Suprapubic skin (tissue), 4 donors: ENCODE measurements at regions not wholly inside any gene's neighbourhood (a gene's known extent, or its start where the extent isn't known, plus 50 kb on each side); places are given as distances from the start of the nearest gene placed in this dataset.

Experiments
- DNase-seq, 2 donors: peaks; one replicate each; pipeline ENCODE4 v3.0.0-alpha.2; 2019; ENCODE audit warnings: low spot score in 2 of 2
- H3K27ac ChIP-seq: fragments of 200-600 bp; sonication (generic); one replicate; pipeline ENCODE4 v1.5.1; 2019
- H3K27me3 ChIP-seq: fragments of 200-600 bp; sonication (generic); one replicate; pipeline ENCODE4 v1.5.1; 2019
- H3K36me3 ChIP-seq: fragments of 200-600 bp; sonication (generic); one replicate; pipeline ENCODE4 v1.5.1; 2019
- H3K4me1 ChIP-seq: fragments of 200-600 bp; sonication (generic); one replicate; pipeline ENCODE4 v1.5.1; 2019
- H3K4me3 ChIP-seq: fragments of 200-600 bp; sonication (generic); one replicate; pipeline ENCODE4 v1.5.1; 2019; ENCODE audit warnings: mild to moderate bottlenecking
- H3K9me3 ChIP-seq: fragments of 200-600 bp; sonication (generic); one replicate; pipeline ENCODE4 v1.5.1; 2019
- CTCF ChIP-seq, 2 donors: fragments of 200-600 bp in 1 of 2; fragments of 450-650 bp in 1 of 2; sonication (generic) in 1 of 2; IDR thresholded peaks; one replicate each; pipeline ENCODE4 v1.5.1; 2016 to 2019; ENCODE audit warnings: antibody characterized with exemption in 2 of 2, mild to moderate bottlenecking in 1 of 2, moderate library complexity in 1 of 2
- EP300 ChIP-seq: sonication (generic); formaldehyde crosslinking; IDR thresholded peaks from one replicate; pipeline ENCODE4 v1.6.1; 2017; ENCODE audit warnings: antibody characterized with exemption
- POLR2A ChIP-seq, 2 donors: fragments of 450-650 bp; IDR thresholded peaks; one replicate each; pipeline ENCODE4 v1.6.1; 2017; ENCODE audit warnings: antibody characterized with exemption in 2 of 2, mild to moderate bottlenecking in 2 of 2, moderate library complexity in 2 of 2
- POLR2AphosphoS5 ChIP-seq, 3 donors: sonication (generic); formaldehyde crosslinking; IDR thresholded peaks; one replicate each; pipeline ENCODE4 v1.6.1; 2017; ENCODE audit warnings: antibody characterized with exemption in 3 of 3
- WGBS: methylation state at CpG from one replicate; pipeline ENCODE4 v1.1.5; 2018; 5-methylcytosine and 5-hydroxymethylcytosine counted together

- H3K27me3 ChIP-seq: no peaks in the 10 kb centered on the region
- DNase-seq: no peak
- no peaks in the 10 kb centered on the region for H3K4me1 ChIP-seq
- H3K9me3 ChIP-seq: no peaks in the 10 kb centered on the region
- TF ChIP-seq CTCF (IDR thresholded peaks at IDR 0.05): no peak
- no peak for TF ChIP-seq EP300
- no peak for TF ChIP-seq POLR2A (IDR thresholded peaks at IDR 0.05)
- no peak for TF ChIP-seq POLR2AphosphoS5 (IDR thresholded peaks at IDR 0.05)
- no peaks in the 10 kb centered on the region for H3K36me3 ChIP-seq
- no peak overlapping the region for H3K4me3 ChIP-seq
- 67% methylated on average over 4 of the region's 4 CpGs for WGBS
- no peak overlapping the region for H3K27ac ChIP-seq
These were observed 447.5 kb upstream of the RASGEF1B start for GRCh38 chr4:81919223-81919622.

- no peaks in the 10 kb centered on the region for H3K4me1 ChIP-seq
- H3K27ac ChIP-seq: no peak overlapping the region
- no peak overlapping the region for H3K4me3 ChIP-seq
- TF ChIP-seq POLR2AphosphoS5 (IDR thresholded peaks at IDR 0.05) (no peak), POLR2A (IDR thresholded peaks at IDR 0.05) (no peak), CTCF (IDR thresholded peaks at IDR 0.05) (no peak), EP300 (no peak)
- no peaks in the 10 kb centered on the region for H3K27me3 ChIP-seq
- no peaks in the 10 kb centered on the region for H3K9me3 ChIP-seq
- no peaks in the 10 kb centered on the region for H3K36me3 ChIP-seq
- no peak for DNase-seq
- WGBS: 36% methylated on average over 2 of the region's 2 CpGs
These were observed 443.7 kb upstream of the RASGEF1B start for GRCh38 chr4:81915430-81915829.

- TF ChIP-seq POLR2A (IDR thresholded peaks at IDR 0.05): no peak
- Histone ChIP-seq H3K27me3 (no peaks in the 10 kb centered on the region), H3K27ac (no peak overlapping the region), H3K9me3 (no peaks in the 10 kb centered on the region), H3K4me1 (no peaks in the 10 kb centered on the region), H3K4me3 (no peak overlapping the region), H3K36me3 (no peaks in the 10 kb centered on the region)
- no peak for DNase-seq
These were observed 442.9 kb upstream of the RASGEF1B start for GRCh38 chr4:81914623-81915022.

GRCh38 chr4:81913427-81913879 is 441.7 kb upstream of the RASGEF1B start:
- Histone ChIP-seq H3K36me3 (no peaks in the 10 kb centered on the region), H3K4me1 (no peaks in the 10 kb centered on the region), H3K4me3 (no peak overlapping the region), H3K9me3 (no peaks in the 10 kb centered on the region), H3K27me3 (no peaks in the 10 kb centered on the region), H3K27ac (no peak overlapping the region)
- no peak for DNase-seq
- TF ChIP-seq EP300: no peak
- peak in 1 of 2 donors; percentile 64 for TF ChIP-seq CTCF (IDR thresholded peaks at IDR 0.05)
- TF ChIP-seq POLR2A (IDR thresholded peaks at IDR 0.05): no peak
- 19% methylated on average over 12 of the region's 12 CpGs for WGBS

- 73% methylated on average over 1 of the region's 1 CpG for WGBS
- no peaks in the 10 kb centered on the region for H3K4me1 ChIP-seq
- DNase-seq: no peak
- H3K36me3 ChIP-seq: no peaks in the 10 kb centered on the region
- H3K9me3 ChIP-seq: no peaks in the 10 kb centered on the region
- H3K27ac ChIP-seq: no peak overlapping the region
- H3K27me3 ChIP-seq: no peaks in the 10 kb centered on the region
- TF ChIP-seq CTCF (IDR thresholded peaks at IDR 0.05) (no peak), POLR2A (IDR thresholded peaks at IDR 0.05) (no peak), POLR2AphosphoS5 (IDR thresholded peaks at IDR 0.05) (no peak), EP300 (no peak)
- H3K4me3 ChIP-seq: no peak overlapping the region
These were observed 440.8 kb upstream of the RASGEF1B start for GRCh38 chr4:81912376-81913030.

- no peaks in the 10 kb centered on the region for H3K9me3 ChIP-seq
- no peak overlapping the region for H3K27ac ChIP-seq
- DNase-seq: no peak
- H3K4me3 ChIP-seq: no peak overlapping the region
- H3K4me1 ChIP-seq: no peaks in the 10 kb centered on the region
- no peaks in the 10 kb centered on the region for H3K36me3 ChIP-seq
- WGBS: 76% methylated on average over 1 of the region's 1 CpG
- TF ChIP-seq EP300: no peak
- no peak for TF ChIP-seq POLR2AphosphoS5 (IDR thresholded peaks at IDR 0.05)
- no peak for TF ChIP-seq POLR2A (IDR thresholded peaks at IDR 0.05)
- no peaks in the 10 kb centered on the region for H3K27me3 ChIP-seq
These were observed 435.2 kb upstream of the RASGEF1B start for GRCh38 chr4:81906905-81907304.
